HG03469 (cell line): ENCODE measurements at regions not wholly inside any gene's neighbourhood (a gene's known extent, or its start where the extent isn't known, plus 50 kb on each side); places are given as distances from the start of the nearest gene placed in this dataset.

Source experiments
- ATAC-seq: cut with Tn5 transposase; IDR thresholded peaks from one replicate; pipeline ENCODE4 v1.9.1; 2021; ENCODE audit warnings: mild to moderate bottlenecking, moderate library complexity, moderate number of reproducible peaks; ENCODE audit not compliant: unreplicated experiment

- ATAC-seq = no peak
Measured at GRCh38 chr13:67867206-67867605, 637.1 kb upstream of the PCDH9 start.

GRCh38 chr13:67860315-67860714 lies 630.2 kb upstream of the PCDH9 start:
- no peak for ATAC-seq

DNA sequence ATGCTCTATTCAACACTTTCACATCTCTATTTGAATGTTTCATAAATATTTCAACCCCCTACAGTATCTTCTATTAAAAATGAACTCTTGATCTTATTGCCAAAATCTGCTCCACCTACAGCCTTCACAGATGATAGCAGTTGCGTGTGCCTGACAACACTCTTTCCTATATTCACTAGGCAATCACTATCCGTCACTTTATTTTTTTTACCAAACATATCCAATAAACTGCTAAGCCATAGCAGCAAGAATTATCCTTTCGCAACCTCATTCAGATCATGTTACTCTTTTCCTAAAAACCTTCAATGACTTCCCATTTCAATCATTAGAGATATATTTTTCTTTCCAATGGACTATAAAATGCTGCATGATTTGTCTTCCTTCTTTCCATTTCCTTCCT lies 629.8 kb upstream of the PCDH9 start:
- ATAC-seq = no peak

- ATAC-seq = no peak
Measured at GRCh38 chr13:67857581-67858310, 627.6 kb upstream of the PCDH9 start.

DNA sequence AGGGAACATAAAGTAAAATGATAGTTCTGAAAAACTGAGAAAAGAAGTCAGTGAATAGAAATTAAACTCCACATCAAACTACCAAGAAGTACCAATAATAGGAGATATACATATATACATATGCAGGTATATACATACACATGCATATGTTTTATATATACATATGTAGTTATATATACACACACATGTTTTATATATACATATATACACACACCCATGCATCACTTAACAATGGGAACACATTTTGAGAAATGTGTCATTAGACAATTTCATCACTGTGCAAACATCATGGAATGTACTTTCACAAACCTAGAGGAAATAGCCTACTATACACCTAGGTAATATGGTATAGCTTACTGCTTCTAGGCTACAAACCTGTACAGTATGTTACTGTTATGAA lies 626.8 kb upstream of the PCDH9 start:
- no peak for ATAC-seq

DNA sequence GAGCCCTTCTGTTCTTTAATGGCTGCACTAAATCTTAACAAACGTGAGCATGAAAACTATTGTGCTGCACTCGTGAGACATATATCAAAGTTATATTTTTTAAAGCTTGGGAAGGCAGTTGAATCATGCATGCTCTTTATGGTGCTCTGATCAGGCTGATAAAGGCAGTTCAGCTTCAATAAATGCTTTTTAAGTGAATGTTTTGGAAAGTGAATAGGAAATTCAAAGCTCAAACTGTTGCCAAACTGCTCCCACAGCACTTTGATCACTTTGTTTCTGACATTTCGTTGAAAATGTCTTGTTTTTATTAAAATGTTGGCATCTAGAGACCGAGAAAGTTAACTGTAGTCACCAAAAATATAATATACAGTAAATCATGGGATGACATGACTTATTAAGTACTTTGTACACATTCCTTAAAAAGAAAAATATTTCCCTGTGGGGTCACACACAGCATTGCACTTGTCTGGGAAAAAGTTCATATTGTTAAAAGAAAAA lies 625.7 kb upstream of the PCDH9 start:
- no peak for ATAC-seq

DNA sequence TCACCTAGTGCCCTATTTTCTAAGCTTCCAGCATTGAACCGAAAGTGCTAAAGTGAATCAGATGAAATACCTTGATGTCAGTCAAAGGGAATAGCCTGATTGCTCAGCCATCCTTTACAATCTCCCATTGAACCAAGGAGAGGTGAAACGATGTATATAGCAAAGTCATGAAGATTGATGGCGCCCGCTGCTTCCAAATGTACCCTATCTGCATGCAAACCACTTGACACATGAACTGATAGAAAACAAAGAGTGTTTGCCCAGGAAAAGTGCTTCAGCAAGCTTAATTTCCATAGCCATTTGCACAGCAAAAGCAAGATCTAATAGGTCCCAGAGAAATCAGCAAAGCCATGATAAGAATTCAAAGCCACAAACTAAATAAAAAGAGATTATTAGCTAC lies 624.9 kb upstream of the PCDH9 start:
- no peak for ATAC-seq

GRCh38 chr13:67844574-67844973 lies 614.4 kb upstream of the PCDH9 start:
- no peak for ATAC-seq

DNA sequence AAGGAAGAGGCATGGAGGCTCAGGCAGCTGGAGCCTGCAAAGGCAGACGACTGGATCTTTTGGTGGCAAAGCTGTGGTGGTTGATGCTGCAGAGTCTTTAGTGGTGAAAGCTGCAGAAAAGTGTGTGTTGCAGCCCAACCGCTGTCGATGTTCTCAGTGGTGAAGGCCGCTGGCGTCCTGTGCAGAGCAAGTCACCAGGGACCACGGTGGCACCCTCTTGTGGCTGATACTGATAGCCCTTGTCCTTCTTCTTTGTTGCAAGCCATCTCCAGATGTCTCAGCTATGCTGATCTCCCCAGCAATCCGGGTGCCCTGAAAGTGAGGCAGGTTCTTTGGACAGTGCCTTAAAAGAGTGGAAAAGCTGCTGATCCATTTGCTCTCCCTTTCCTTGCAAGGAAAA lies 610.9 kb upstream of the PCDH9 start:
- no peak for ATAC-seq

DNA sequence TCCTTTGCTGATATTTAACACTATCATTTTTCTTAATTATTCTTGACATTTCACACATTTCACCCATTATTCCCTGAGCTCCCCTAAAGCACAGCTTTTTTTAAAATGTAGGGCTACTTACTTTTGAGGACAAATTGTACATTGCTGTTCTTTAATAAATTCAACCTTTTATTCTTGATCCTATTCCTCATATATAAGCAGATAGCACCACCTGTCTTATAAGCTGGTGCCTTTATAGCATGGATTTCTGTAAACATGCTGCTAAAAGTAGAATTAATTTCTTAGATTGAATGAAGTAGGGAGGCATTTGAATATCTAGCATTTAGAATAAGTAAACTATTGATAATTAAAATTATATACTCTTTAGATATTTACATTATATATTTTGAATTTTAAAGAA lies 603.4 kb upstream of the PCDH9 start:
- ATAC-seq = no peak

GRCh38 chr13:67829641-67830040 lies 599.5 kb upstream of the PCDH9 start:
- ATAC-seq = no peak

GRCh38 chr13:67827992-67828391 lies 597.9 kb upstream of the PCDH9 start:
- ATAC-seq = no peak

DNA sequence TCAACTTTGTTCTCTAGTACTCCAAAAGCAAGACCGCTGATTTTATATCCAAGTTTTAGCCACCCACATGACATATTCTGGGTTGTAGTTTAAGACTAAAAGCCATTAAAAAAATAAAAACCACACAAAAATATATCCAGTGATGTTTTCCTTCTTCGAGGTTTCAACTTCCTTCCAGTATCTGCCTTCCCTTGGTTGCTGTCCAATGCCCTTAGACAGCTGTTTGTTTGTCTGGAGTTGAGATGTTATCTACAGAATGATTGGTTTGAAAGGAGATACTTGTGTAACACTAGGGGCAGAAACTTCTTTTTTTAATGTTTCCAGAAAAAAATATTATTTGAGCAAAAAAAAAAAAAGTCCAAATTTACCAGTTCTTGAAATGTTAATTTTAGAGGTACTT lies 591.5 kb upstream of the PCDH9 start:
- ATAC-seq = no peak

DNA sequence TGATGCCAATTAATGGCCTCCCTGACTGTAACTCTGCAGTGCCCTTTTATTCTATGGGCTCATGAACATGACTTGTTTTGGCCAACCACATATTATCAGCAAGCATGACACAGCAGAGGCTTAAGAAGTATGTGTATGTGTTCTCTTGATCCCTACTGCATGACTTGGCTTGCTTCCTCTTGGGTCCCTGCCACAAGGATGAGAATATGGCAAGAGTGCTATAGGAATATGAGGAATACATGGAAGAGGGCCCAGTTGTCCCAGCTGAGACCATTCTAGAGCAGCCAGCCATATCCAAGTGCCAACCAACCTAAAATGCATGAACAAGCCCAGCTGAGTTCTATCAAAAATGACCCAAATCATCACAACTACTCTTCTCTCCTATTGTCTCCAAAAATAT lies 576.7 kb upstream of the PCDH9 start:
- no peak for ATAC-seq

DNA sequence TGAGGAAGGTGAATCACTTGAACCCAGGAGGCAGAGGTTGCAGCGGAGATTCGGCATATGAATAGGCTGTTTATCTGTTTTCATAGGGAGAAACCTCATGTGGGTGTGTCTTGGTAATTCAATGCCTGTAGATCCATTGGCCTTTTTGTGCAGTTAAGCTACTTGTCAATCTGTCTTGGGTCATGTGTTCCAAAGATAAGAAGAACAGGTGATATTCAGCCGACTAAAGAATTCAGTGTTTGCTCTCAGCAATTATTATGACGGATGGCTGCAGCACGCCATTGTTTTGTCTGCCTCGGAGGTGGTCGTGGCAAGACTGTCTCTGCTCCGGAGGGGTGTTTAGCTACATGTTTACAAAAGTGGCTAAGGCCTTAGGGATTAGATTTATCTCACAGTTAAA lies 573.0 kb upstream of the PCDH9 start:
- no peak for ATAC-seq

GRCh38 chr13:67792151-67792676 lies 562.1 kb upstream of the PCDH9 start:
- no peak for ATAC-seq

- ATAC-seq = no peak
Measured at GRCh38 chr13:67791047-67791446, 560.9 kb upstream of the PCDH9 start.

GRCh38 chr13:67776151-67776550 lies 546.0 kb upstream of the PCDH9 start:
- no peak for ATAC-seq

DNA sequence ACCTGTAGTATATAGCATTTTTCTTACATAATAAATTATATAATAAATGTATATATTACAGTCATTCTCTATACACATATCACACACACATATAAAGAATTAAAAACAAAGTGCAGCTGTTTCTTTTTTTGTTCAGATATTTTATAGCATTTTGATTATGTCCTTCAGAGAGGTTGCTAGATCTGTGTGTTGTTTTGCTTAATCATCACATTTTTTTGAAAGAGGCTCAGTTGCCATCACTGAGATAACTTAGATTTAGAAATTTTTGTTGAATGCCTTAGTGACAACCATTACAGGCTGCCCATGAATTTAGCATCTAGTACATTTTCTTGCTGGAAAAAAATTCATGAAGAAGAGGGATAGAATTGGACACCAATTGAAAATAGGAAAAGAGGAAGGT lies 545.2 kb upstream of the PCDH9 start:
- no peak for ATAC-seq

DNA sequence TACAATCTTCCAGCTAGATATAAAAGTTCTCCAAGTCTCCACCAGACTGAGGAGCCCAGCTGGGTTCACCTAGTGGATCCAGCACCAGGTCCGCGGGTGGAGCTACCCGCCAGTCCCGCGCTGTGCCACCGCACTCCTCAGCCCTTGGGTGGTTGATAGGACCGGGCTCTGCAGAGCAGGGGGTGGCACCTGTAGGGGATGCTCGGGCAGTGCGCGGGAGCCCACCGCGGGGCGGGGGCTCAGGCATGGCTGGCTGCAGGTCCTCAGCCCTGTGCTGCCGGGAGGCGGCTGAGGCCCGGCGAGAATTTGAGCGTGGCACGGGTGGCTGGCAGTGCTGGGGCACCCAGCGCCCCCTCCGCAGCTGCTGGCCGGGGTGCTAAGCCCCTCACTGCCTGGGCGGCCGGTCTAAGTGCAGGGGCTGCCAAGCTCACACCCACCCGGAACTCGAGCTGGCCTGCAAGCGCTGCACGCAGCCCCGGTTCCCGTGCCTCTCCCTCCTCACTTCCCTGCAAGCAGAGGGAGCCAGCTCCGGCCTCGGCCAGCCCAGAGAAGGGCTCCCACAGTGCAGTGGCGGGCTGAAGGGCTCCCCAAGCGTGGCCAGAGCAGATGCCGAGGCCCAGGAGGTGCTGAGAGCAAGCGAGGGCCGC lies 542.8 kb upstream of the PCDH9 start:
- no peak for ATAC-seq

GRCh38 chr13:67771106-67771505 lies 541.0 kb upstream of the PCDH9 start:
- no peak for ATAC-seq

GRCh38 chr13:67769987-67770341 lies 539.8 kb upstream of the PCDH9 start:
- no peak for ATAC-seq
